RWPE1 (cell line): ENCODE measurements at regions not wholly inside any gene's neighbourhood (a gene's known extent, or its start where the extent isn't known, plus 50 kb on each side); places are given as distances from the start of the nearest gene placed in this dataset.

ENCODE experiments used
- CTCF ChIA-PET: fragments of 350-600 bp; sonication (Branson Sonifier 250); formaldehyde crosslinking; extraction: SDS; loops from one replicate; lab custom pipeline; 2021; lab: Yijun Ruan, JAX
- POLR2A ChIA-PET: fragments of 400-600 bp; formaldehyde crosslinking; extraction: SDS; loops from one replicate; lab custom pipeline; 2020; ENCODE audit warnings: antibody characterized with exemption; ENCODE audit not compliant: low non-redundant PET; lab: Yijun Ruan, JAX
- DNase-seq: peaks from one replicate; pipeline ENCODE4 v3.0.0; 2012; ENCODE audit warnings: low spot score
- H3K27ac ChIP-seq: fragments of 450-650 bp; 2 replicates; pipeline ENCODE4 v1.5.1; 2017
- TF ChIP-seq, protein P1 (sequence below): fragments of 450-650 bp; conservative IDR thresholded peaks from 2 replicates; pipeline ENCODE4 v1.5.1; 2017; ENCODE audit warnings: low read depth, mild to moderate bottlenecking

GRCh38 chr14:65282896-65283253, 129.7 kb upstream of the FUT8 start:
- CTCF ChIA-PET = interaction anchor here (0.6 kb wide), 1 partner anchor 16 kb away, joined by 5 read pairs; no protein-coding TSS in a partner anchor
- no peak overlapping the region for H3K27ac ChIP-seq
- DNase-seq = no peak
- TF ChIP-seq, protein P1, sequence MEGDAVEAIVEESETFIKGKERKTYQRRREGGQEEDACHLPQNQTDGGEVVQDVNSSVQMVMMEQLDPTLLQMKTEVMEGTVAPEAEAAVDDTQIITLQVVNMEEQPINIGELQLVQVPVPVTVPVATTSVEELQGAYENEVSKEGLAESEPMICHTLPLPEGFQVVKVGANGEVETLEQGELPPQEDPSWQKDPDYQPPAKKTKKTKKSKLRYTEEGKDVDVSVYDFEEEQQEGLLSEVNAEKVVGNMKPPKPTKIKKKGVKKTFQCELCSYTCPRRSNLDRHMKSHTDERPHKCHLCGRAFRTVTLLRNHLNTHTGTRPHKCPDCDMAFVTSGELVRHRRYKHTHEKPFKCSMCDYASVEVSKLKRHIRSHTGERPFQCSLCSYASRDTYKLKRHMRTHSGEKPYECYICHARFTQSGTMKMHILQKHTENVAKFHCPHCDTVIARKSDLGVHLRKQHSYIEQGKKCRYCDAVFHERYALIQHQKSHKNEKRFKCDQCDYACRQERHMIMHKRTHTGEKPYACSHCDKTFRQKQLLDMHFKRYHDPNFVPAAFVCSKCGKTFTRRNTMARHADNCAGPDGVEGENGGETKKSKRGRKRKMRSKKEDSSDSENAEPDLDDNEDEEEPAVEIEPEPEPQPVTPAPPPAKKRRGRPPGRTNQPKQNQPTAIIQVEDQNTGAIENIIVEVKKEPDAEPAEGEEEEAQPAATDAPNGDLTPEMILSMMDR = no peak
- POLR2A ChIA-PET = no interaction called here

DNA sequence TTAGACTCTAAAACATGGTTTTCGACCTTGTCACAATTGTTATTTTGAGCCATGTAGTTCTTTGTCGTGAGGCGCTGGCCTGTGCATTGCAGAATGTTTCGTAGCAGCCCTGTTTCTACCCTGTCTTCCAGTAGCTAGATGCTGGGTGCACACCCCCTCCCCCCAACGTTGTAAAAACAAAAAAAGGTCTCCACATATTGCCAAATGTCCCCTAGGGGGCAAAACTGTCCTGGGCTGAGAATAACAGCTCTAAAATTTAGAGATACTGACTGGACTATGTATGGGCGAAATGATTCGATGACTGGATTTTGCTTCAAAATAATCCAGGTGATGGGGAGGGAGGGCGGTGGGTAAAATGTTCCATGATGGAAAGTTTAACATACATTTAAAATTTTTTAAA, 126.1 kb upstream of the FUT8 start:
- TF ChIP-seq, protein P1 = no peak
- POLR2A ChIA-PET = no interaction called here
- CTCF ChIA-PET = interaction anchor here (0.5 to 0.7 kb wide), 2 partner anchors 54 to 1996 kb away, joined by 3 read pairs; no protein-coding TSS in a partner anchor
- H3K27ac ChIP-seq = no peak overlapping the region
- no peak for DNase-seq

DNA sequence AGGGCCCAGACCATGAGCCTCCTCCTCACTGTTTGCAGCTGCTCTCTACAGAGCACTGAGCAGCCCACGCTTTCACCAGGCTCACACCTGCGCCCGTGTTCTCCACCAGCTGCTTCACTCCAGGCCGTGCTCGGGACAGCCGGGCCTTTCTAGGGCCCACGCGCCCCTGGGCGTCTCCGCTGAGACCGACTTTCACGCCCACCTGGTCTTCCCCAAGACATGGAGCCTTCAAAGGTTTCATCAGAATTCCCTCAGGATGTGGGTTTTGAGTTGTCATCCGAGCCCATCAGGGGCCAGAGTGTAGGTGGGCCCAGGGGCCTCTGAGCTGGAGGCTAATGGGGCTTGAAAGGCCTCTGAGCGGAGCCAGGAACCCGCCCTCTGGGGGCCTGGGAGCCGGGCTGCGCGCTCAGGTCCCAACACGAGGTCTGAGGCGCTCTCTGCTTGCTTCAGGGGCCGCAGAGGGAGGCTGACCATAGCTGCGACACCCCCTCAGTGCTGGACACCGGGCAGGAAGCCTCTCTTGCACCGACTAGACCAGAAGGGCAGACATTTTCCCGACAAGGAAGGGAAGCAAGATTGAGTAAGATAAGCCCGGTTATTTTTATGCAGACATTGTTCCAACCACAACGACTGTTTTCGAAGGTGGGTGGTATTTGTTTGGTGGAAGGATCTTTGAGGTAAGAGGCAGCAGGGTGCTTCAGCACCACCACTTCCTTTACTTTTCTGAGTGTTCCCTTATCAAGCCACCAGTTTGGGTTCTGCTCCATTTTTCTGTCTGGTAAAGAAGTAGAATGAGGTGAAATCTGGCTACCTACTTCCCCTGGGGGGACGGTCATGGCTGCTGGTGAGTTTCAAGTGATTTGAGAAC, 125.0 kb upstream of the FUT8 start:
- CTCF ChIA-PET = no interaction called here

GRCh38 chr14:65290830-65291229, 121.7 kb upstream of the FUT8 start:
- ChIA-PET POLR2A (no interaction called here), CTCF (interaction anchor here (0.5 to 0.7 kb wide), 2 partner anchors 604 to 1160 kb away, joined by 3 to 4 read pairs; no protein-coding TSS in a partner anchor)
- DNase-seq = peak; percentile 85
- TF ChIP-seq, protein P1 = no peak
- no peak overlapping the region for H3K27ac ChIP-seq

More for the DNA sequence above, 125.0 kb upstream of the FUT8 start:
- no peak for DNase-seq
- TF ChIP-seq, protein P1 = no peak
- no peak overlapping the region for H3K27ac ChIP-seq
- POLR2A ChIA-PET = no interaction called here

- ChIA-PET POLR2A (no interaction called here), CTCF (interaction anchor here (0.7 kb wide), 1 partner anchor 1159 kb away, joined by 3 read pairs; no protein-coding TSS in a partner anchor)
- H3K27ac ChIP-seq = no peak overlapping the region
- TF ChIP-seq, protein P1 = no peak
- no peak for DNase-seq
Observed at GRCh38 chr14:65291531-65291930, 121.0 kb upstream of the FUT8 start.

DNA sequence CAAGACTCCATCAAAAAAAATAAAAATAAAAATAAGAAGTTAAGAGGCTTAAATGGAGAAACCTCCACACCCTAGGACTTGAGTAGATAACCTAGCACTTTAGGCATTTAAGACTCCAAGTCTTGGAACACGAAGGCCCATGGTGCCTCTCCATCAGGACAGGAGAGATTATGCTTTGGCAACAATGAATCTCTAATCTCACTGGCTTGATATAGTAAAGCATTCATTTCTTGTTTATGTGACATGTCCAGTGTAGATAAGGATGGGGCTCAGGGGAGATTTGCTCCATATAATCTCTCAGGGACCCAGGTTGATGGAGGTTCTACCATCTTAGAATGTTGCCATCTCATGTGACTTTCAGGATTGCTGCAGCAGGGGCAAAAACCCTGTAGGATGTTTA, 117.7 kb upstream of the FUT8 start:
- CTCF ChIA-PET = no interaction called here
- POLR2A ChIA-PET = interaction anchor here (0.7 kb wide), 1 partner anchor 9 kb away, joined by 3 read pairs; no protein-coding TSS in a partner anchor
- no peak overlapping the region for H3K27ac ChIP-seq
- no peak for DNase-seq
- TF ChIP-seq, protein P1 = no peak
